SK-N-SH (cell line): ENCODE measurements at regions not wholly inside any gene's neighbourhood (a gene's known extent, or its start where the extent isn't known, plus 50 kb on each side); places are given as distances from the start of the nearest gene placed in this dataset.

ENCODE experiments used
- CHD2 ChIP-seq: fragments of 150-350 bp; IDR thresholded peaks from 2 replicates; pipeline ENCODE4 v1.6.1; 2018; ENCODE audit warnings: low read length; ENCODE audit not compliant: partially characterized antibody
- ELF1 ChIP-seq: IDR thresholded peaks from 2 replicates; pipeline ENCODE4 v1.4.0; 2012
- EP300 ChIP-seq, 2 experiments: IDR thresholded peaks; 2 replicates each; pipeline versions ENCODE4 v1.4.0 to v1.6.1; 2012; ENCODE audit warnings: borderline replicate concordance in 1 of 2, low read depth in 1 of 2, low read length in 1 of 2
- EZH2phosphoT487 ChIP-seq: fragments of 200-600 bp; sonication (generic); IDR thresholded peaks from 2 replicates; pipeline ENCODE4 v1.6.1; 2017; ENCODE audit warnings: low read depth, mixed run types, mild to moderate bottlenecking, antibody characterized with exemption, moderate library complexity, borderline replicate concordance
- GABPA ChIP-seq: IDR thresholded peaks from 2 replicates; pipeline ENCODE4 v1.4.0; 2012; ENCODE audit warnings: low read depth, mild to moderate bottlenecking
- GATA2 ChIP-seq: sonication (generic); formaldehyde crosslinking; IDR thresholded peaks from 2 replicates; pipeline ENCODE4 v1.5.0; 2020; ENCODE audit warnings: mild to moderate bottlenecking, missing genetic modification reagents
- JUND ChIP-seq: IDR thresholded peaks from 2 replicates; pipeline ENCODE4 v1.4.0; 2012
- POLR2AphosphoS5 ChIP-seq: IDR thresholded peaks from 2 replicates; pipeline ENCODE4 v1.6.1; 2012; ENCODE audit warnings: low read depth, low read length
- RFX5 ChIP-seq: IDR thresholded peaks from 2 replicates; pipeline ENCODE4 v1.6.1; 2012; ENCODE audit warnings: mild to moderate bottlenecking, improper control_type of control experiment, low read length
- TAF1 ChIP-seq: IDR thresholded peaks from 2 replicates; pipeline ENCODE4 v1.6.1; 2012; ENCODE audit warnings: low read depth, mild to moderate bottlenecking, low read length, moderate library complexity, borderline replicate concordance
- TF ChIP-seq, protein P1 (sequence below): fragments of 200-600 bp; sonication (generic); IDR thresholded peaks from 2 replicates; pipeline ENCODE4 v1.6.1; 2017; ENCODE audit warnings: antibody characterized with exemption, mild to moderate bottlenecking, moderate library complexity
- TF ChIP-seq, protein P2 (sequence below): IDR thresholded peaks from 2 replicates; pipeline ENCODE4 v1.4.0; 2012; ENCODE audit warnings: low read depth

DNA sequence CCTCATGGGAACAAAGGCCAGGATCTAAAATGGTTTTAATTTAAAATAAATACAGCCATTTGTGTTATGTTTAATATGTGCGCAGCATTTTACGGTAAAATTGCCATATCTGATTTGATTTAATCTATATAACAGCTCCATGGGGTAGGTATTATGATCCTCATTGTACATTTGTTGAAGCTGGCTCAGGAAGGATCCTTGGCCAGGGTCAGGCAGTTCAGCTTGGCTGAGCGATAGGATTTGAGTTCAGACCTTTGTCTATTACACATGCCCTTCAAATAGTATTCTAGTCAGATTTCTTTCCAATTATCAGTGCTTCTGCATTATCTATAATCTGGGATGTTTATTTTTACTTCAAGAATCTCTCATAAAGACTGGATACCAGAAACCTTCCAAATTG is 950.4 kb upstream of the EEF2KMT start:
- TF ChIP-seq TAF1, result no peak
- no peak for TF ChIP-seq POLR2AphosphoS5
- TF ChIP-seq RFX5, result no peak
- TF ChIP-seq GATA2 (CRISPR knock-in tag), result peak; percentile 38; the same call in 1 of the 2 replicates
- TF ChIP-seq GABPA, result no peak
- TF ChIP-seq, protein P1, sequence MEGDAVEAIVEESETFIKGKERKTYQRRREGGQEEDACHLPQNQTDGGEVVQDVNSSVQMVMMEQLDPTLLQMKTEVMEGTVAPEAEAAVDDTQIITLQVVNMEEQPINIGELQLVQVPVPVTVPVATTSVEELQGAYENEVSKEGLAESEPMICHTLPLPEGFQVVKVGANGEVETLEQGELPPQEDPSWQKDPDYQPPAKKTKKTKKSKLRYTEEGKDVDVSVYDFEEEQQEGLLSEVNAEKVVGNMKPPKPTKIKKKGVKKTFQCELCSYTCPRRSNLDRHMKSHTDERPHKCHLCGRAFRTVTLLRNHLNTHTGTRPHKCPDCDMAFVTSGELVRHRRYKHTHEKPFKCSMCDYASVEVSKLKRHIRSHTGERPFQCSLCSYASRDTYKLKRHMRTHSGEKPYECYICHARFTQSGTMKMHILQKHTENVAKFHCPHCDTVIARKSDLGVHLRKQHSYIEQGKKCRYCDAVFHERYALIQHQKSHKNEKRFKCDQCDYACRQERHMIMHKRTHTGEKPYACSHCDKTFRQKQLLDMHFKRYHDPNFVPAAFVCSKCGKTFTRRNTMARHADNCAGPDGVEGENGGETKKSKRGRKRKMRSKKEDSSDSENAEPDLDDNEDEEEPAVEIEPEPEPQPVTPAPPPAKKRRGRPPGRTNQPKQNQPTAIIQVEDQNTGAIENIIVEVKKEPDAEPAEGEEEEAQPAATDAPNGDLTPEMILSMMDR, result no peak
- TF ChIP-seq EZH2phosphoT487, result no peak
- TF ChIP-seq, protein P2, sequence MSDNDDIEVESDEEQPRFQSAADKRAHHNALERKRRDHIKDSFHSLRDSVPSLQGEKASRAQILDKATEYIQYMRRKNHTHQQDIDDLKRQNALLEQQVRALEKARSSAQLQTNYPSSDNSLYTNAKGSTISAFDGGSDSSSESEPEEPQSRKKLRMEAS, result no peak
- no peak for TF ChIP-seq JUND
- no peak for TF ChIP-seq ELF1
- no peak for TF ChIP-seq CHD2
- no peak for TF ChIP-seq EP300 (IDR thresholded peaks at IDR 0.05; ENCODE audit: borderline replicate concordance in 1 of 2, low read depth in 1 of 2, low read length in 1 of 2)
